GM12872 (cell line): ENCODE measurements at regions not wholly inside any gene's neighbourhood (a gene's known extent, or its start where the extent isn't known, plus 50 kb on each side); places are given as distances from the start of the nearest gene placed in this dataset.

ENCODE experiments used
- TF ChIP-seq, protein P1 (sequence below): IDR thresholded peaks from 3 replicates; pipeline ENCODE4 v1.5.1; 2011; ENCODE audit warnings: low read depth, mild to moderate bottlenecking, low read length, moderate library complexity; ENCODE audit not compliant: insufficient read depth

- TF ChIP-seq, protein P1, sequence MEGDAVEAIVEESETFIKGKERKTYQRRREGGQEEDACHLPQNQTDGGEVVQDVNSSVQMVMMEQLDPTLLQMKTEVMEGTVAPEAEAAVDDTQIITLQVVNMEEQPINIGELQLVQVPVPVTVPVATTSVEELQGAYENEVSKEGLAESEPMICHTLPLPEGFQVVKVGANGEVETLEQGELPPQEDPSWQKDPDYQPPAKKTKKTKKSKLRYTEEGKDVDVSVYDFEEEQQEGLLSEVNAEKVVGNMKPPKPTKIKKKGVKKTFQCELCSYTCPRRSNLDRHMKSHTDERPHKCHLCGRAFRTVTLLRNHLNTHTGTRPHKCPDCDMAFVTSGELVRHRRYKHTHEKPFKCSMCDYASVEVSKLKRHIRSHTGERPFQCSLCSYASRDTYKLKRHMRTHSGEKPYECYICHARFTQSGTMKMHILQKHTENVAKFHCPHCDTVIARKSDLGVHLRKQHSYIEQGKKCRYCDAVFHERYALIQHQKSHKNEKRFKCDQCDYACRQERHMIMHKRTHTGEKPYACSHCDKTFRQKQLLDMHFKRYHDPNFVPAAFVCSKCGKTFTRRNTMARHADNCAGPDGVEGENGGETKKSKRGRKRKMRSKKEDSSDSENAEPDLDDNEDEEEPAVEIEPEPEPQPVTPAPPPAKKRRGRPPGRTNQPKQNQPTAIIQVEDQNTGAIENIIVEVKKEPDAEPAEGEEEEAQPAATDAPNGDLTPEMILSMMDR, result 0 out of 3 replicates have a peak, but pooled peaks have one; percentile 3
Measured at GRCh38 chr20:21808139-21808538, 102.7 kb downstream of the PAX1 start.

DNA sequence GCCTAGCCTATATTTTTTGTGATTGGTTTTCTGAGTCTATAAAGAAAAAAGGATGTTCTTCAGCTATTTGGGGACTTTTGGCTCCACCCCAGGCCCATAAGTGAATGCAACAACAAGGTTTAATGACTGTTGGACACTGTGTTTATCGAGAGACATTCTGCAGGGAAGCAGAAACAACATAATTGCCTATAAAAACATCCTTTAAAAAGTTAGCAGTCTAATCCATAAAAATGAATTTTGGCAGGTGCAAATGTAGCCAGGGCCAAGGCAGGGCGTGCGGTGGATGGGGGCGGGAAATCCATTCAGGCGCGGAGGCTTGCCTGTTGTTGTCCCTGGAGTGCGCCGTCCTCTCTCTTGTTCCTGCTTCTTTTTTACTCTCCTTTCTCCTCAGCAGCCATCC, 99.3 kb downstream of the PAX1 start:
- TF ChIP-seq, protein P1, result no peak

- TF ChIP-seq, protein P1, result no peak
Measured at GRCh38 chr20:21801193-21801592, 95.7 kb downstream of the PAX1 start.

- TF ChIP-seq, protein P1, result no peak
Measured at GRCh38 chr20:21798384-21798783, 92.9 kb downstream of the PAX1 start.

- TF ChIP-seq, protein P1, result peak; percentile 55
Measured at GRCh38 chr20:21796059-21796458, 90.6 kb downstream of the PAX1 start.

- TF ChIP-seq, protein P1, result no peak
Measured at GRCh38 chr20:21788082-21788481, 82.6 kb downstream of the PAX1 start.

GRCh38 chr20:21781446-21782075, 76.1 kb downstream of the PAX1 start:
- TF ChIP-seq, protein P1, result no peak
